ENCODE measurements at regions not wholly inside any gene's neighbourhood (a gene's known extent, or its start where the extent isn't known, plus 50 kb on each side); places are given as distances from the start of the nearest gene placed in this dataset.

DNA sequence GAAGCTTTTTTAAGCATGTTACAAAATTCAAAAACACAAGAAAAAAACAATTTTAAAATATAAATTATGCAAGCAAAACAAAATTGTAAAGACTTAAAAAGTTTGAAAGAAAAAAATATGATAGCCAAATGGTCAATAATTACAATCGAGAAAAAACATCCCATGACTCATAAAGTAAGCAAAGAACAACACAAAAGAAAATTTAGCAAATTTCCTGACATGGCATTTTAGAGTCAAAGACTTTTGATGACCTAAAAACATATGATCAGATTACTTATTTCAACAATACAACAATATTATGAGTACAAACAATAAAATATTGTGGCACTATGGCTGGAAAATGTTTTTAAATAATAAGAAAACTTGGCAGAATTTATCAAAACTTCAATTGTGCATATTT is 312.1 kb upstream of the MEOX2 start:
- DNase-seq, result no peak
- Mint-ChIP-seq H3K4me3 (no peak overlapping the region), H3K27ac (no peak overlapping the region), H3K4me1 (no peaks in the 10 kb centered on the region), H3K27me3 (no peaks in the 10 kb centered on the region), H3K9me3 (no peaks in the 10 kb centered on the region)
- no peak for ATAC-seq

DNA sequence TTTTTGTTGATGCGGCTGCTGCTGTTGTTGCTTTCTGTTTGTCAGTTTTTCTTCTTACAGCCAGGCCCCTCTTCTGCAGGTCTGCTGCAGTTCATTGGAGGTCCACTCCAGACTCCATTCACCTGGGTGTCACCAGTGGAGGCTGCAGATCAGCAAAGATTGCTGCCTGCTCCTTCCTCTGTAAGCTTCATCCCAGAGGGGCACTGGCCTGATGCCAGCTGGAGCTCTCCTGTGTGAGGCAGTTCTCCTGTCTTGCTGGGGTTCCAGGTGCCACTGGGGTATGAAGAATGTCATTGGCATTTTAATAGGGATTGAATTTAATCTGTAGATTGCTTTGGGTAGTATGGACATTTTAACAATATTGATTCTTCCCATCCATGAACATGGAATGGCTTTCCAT is 308.5 kb upstream of the MEOX2 start:
- no peak overlapping the region for H3K27ac Mint-ChIP-seq
- H3K9me3 Mint-ChIP-seq, result peaks cover 0 to 2% of the 10 kb centered on the region in 2 donors
- DNase-seq, result no peak
- no peak overlapping the region for H3K4me3 Mint-ChIP-seq
- H3K27me3 Mint-ChIP-seq, result no peaks in the 10 kb centered on the region
- ATAC-seq, result no peak
- no peaks in the 10 kb centered on the region for H3K4me1 Mint-ChIP-seq

DNA sequence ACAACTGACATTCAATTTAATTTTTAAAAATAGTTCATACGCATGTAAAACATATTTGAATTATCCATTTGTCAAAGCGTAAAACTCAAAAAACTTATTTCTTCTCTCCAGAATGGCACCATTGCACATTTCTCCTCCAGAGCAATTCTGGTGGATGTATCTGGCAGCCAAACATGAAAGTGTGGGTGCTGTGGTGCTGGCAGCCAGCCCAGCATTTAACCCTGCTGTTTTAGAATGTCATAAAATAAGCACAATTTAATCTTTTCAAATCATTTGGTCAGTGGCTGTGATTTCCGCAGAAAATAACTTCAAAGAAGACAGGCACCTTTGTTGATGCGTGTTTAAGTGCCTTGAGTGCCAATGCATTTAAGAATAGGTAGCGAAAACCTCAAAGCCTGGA is 302.7 kb upstream of the MEOX2 start:
- no peak overlapping the region for H3K4me3 Mint-ChIP-seq
- DNase-seq (no peak), ATAC-seq (no peak)
- H3K4me1 Mint-ChIP-seq, result no peaks in the 10 kb centered on the region
- no peaks in the 10 kb centered on the region for H3K27me3 Mint-ChIP-seq
- no peak overlapping the region for H3K27ac Mint-ChIP-seq
- H3K9me3 Mint-ChIP-seq, result peaks cover 8 to 15% of the 10 kb centered on the region in 2 donors

DNA sequence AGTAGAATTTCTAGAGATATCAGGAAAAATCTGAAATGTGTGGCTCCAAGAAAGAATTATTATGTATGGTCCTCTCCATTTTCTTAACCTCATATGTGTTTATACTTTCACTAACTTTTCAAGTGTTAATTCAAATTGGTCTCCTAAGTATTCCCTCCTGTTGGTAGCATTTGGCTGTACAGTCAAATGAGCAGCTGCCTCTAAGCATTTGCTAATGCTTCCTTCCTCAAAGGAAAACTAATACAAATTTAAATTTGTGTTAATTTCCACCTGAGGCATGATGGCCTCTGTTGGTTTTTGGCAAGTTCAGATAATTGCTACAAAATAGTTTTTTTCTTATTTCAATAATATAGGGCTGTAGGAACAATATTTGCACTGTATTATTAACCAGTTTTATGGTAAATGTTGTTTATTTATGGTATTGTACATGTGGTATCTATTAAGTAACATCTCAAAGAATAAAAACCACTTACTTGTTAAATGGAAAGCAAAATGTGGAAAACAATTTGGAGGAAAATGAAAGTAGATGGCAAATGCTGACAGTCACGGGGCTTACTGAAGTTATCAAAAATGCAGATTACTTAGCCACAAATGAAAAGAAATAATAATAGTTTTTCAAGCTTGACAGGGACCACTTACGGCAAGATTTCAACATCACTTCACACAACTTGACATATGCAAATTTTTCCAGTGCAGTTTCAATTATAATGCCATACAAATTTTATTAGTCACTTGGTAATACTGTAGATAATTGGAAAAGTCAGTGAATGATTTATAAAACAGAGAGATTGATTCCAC is 299.3 kb upstream of the MEOX2 start:
- DNase-seq (no peak), ATAC-seq (no peak)
- Mint-ChIP-seq H3K4me3 (no peak overlapping the region), H3K27ac (no peak overlapping the region), H3K27me3 (no peaks in the 10 kb centered on the region), H3K4me1 (no peaks in the 10 kb centered on the region), H3K9me3 (peaks cover 8 to 15% of the 10 kb centered on the region in 2 donors)

DNA sequence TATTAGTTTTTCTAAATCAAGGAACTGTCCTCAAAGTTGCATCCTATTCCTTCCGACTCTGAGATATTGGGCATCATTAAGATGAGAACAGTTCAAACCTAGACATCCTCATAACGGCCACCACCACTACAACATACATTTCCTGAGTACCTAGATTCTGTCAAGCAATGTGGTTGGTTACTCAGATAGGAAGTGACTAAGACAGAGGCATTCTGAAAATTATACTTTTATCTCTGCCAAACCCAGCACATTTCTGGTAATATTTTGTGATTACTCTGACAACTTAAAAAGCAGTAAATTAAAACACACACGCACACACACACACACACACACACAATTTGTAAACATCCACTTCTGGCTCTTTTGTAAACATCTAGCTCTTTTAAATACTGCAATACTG is 291.2 kb upstream of the MEOX2 start:
- no peak for ATAC-seq
- no peak overlapping the region for H3K27ac Mint-ChIP-seq
- H3K9me3 Mint-ChIP-seq, result peaks cover 0 to 3% of the 10 kb centered on the region in 2 donors
- H3K4me1 Mint-ChIP-seq, result no peaks in the 10 kb centered on the region
- no peak overlapping the region for H3K4me3 Mint-ChIP-seq
- H3K27me3 Mint-ChIP-seq, result peaks cover 8% of the 10 kb centered on the region
- no peak for DNase-seq

DNA sequence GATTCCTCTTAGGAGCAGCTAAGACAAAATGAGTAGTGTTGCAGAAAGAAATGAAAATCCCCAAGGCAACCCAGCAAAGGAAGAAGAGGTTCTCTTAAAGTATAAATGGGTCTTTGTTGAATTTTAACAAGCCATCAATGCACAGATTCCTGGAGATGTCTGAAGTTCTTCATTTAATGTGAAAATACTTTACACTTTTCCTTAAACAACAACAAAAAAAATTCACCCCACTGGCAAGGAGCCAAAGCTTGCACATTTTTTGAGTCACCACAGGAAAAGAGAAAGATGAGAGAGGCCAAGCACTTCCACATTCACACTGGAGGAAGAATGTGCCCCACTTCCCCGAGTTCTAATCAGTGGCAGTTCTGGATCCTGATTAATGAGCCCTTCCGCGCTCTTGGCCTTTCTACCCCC is 286.4 kb upstream of the MEOX2 start:
- peaks cover 4% of the 10 kb centered on the region for H3K27me3 Mint-ChIP-seq
- DNase-seq (no peak), ATAC-seq (no peak)
- no peak overlapping the region for H3K4me3 Mint-ChIP-seq
- no peak overlapping the region for H3K27ac Mint-ChIP-seq
- no peaks in the 10 kb centered on the region for H3K4me1 Mint-ChIP-seq
- H3K9me3 Mint-ChIP-seq, result peaks cover 0 to 3% of the 10 kb centered on the region in 2 donors

DNA sequence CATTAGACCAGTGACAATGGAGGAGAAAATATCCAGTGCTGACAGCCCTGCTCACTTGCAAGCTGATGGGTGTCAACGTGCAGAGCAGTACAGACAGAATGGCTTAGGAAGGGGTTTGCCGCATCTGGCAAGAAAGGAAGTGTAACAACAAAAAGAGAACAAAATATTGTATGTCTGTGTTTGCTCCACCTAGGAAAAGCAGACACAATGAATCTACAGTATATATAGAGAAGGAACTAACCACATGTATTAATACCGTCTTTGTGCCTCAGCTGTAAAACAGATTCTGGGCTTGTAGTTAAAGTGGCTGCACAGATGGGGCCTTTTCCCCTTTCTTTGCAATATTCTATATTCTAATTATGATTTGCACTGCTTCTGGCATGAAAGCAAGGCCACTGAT is 281.1 kb upstream of the MEOX2 start:
- H3K27ac Mint-ChIP-seq, result no peak overlapping the region
- H3K4me3 Mint-ChIP-seq, result no peak overlapping the region
- DNase-seq (no peak), ATAC-seq (no peak)
- no peaks in the 10 kb centered on the region for H3K9me3 Mint-ChIP-seq
- H3K4me1 Mint-ChIP-seq, result no peaks in the 10 kb centered on the region
- no peaks in the 10 kb centered on the region for H3K27me3 Mint-ChIP-seq

DNA sequence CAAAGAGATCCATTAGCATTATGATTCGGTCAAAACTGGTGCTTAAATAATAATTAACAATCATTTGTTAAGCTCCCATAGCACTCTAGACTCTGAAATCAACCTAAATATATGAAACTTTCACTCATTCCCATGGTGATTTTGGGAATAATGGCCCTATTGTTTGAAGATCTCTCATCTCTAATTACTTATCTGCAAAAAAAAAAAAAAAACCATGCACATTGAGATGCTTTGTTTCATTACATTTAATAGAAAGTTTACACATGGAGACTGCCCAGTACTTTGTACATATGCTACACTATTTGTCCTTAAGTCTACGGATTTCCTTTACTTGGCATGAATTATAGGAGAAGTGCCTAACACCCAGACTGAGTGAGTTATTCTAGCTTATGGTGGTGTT is 280.6 kb upstream of the MEOX2 start:
- Mint-ChIP-seq H3K27me3 (no peaks in the 10 kb centered on the region), H3K9me3 (no peaks in the 10 kb centered on the region), H3K27ac (no peak overlapping the region), H3K4me1 (no peaks in the 10 kb centered on the region), H3K4me3 (no peak overlapping the region)
- no peak for DNase-seq
- ATAC-seq, result no peak

DNA sequence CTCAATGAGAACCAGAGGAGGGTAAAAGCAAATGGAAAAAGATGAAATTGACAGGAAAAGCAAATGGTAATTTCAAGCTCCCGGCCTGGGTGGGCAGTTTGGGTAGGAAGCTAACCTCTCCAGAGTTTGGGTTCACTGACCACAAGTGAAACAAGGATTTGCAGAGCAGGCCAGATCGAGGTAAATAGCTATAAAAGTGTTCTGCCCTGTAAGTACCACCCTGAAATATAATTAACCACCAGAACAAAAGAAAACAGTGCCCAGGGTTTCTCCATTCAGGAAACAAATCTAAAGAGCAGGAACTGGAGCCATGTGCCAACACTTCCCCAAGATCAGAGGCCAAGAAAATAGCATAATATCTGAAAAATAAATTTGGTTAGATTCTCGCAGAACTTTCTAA is 276.7 kb upstream of the MEOX2 start:
- Mint-ChIP-seq H3K4me1 (no peaks in the 10 kb centered on the region), H3K9me3 (no peaks in the 10 kb centered on the region), H3K4me3 (no peak overlapping the region), H3K27ac (no peak overlapping the region), H3K27me3 (no peaks in the 10 kb centered on the region)
- no peak for ATAC-seq
- no peak for DNase-seq

DNA sequence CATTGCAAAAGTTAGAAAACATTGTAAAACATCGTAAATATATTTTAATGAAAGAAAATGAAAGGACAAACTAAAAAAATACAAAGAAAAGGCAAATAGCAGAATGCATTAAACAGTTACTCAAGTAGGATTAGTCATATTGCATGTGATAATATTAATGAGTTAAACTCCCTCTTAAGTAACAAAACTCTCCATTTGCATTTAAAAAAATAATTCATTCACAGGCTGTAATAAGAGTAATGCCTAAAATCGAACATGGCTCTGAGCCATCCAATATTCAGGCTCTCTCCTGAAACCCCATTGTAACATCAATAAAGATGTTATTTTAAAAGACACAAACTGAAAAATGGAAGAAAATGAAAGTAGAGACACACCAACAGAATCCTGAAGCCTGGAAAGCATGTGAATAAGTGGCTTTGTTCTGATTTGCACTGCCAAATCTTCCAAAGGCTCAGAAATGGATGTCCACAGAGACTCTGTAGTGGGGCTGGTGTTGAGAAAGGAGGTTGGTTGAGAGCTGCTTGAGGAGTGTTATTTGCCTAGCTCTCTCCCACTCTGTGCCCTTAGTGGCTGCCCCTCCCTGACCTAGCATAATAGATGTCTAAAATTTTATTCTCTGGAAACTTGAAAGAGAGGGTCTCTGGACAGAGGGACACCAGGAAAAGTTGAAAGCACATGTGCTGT is 268.3 kb upstream of the MEOX2 start:
- DNase-seq (no peak), ATAC-seq (no peak)
- no peak overlapping the region for H3K4me3 Mint-ChIP-seq
- no peaks in the 10 kb centered on the region for H3K4me1 Mint-ChIP-seq
- no peak overlapping the region for H3K27ac Mint-ChIP-seq
- H3K27me3 Mint-ChIP-seq, result no peaks in the 10 kb centered on the region
- peaks cover 7 to 19% of the 10 kb centered on the region in 2 donors for H3K9me3 Mint-ChIP-seq

DNA sequence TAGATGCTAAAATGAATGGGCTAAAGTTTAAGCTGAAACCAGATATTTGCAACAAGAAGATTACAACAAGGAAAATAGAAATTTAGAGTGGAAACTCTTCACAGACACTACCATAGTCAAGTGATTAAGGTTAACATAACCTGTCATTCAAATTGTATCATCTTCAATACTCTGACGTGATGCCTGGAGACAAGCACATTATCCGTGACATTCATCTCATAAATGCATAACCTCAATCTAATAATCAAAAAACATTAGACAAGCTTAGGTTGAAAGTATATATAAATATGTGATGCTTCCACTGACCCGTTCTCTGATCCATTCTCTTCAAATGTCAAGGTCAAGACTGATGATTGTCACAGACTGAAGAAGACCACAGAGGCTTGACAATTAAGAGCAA is 263.8 kb upstream of the MEOX2 start:
- ATAC-seq (no peak), DNase-seq (no peak)
- no peak overlapping the region for H3K27ac Mint-ChIP-seq
- H3K4me1 Mint-ChIP-seq, result no peaks in the 10 kb centered on the region
- no peaks in the 10 kb centered on the region for H3K27me3 Mint-ChIP-seq
- peaks cover 7% of the 10 kb centered on the region in 2 donors for H3K9me3 Mint-ChIP-seq
- H3K4me3 Mint-ChIP-seq, result no peak overlapping the region

DNA sequence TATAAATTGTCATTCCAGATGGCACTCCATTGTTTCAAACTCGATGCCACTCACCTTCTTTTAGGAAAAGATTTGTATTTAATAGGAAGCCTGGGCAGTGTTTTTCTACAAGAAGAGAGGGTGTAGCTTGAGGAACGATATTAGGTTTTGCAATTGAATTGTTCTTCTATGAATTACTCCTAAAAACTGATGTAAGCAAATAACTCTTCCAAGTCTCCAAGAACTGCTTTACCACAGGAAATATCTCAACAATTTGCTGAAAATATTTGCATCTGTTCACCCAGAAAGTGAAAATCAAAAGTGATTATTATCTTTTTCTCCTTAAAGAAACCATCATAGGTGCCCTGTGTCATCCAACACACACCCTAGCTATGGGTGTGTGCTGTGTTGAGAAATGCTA is 261.3 kb upstream of the MEOX2 start:
- DNase-seq (no peak), ATAC-seq (no peak)
- H3K27ac Mint-ChIP-seq, result no peak overlapping the region
- H3K27me3 Mint-ChIP-seq, result no peaks in the 10 kb centered on the region
- peaks cover 0 to 7% of the 10 kb centered on the region in 2 donors for H3K9me3 Mint-ChIP-seq
- no peaks in the 10 kb centered on the region for H3K4me1 Mint-ChIP-seq
- H3K4me3 Mint-ChIP-seq, result no peak overlapping the region

DNA sequence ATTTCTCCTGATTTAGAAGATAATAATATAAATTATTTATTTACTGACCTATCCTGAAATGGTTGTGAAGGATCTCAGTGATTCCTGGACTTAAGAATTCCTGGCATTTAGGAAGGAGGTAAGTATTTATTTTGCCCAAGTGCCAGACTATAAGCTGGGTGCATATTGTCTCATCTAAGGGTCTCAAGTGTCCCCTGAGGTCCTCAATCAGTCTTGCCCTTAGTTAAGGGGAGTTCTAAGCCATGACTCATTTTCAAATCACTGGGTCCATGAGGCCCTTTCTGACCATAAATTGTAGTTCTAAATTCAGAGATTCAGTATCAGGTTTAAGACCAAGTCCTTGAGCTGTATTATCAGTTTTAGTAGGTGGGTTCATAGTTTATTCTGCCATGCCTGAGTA is 251.6 kb upstream of the MEOX2 start:
- no peaks in the 10 kb centered on the region for H3K9me3 Mint-ChIP-seq
- no peaks in the 10 kb centered on the region for H3K27me3 Mint-ChIP-seq
- ATAC-seq (no peak), DNase-seq (no peak)
- H3K4me1 Mint-ChIP-seq, result no peaks in the 10 kb centered on the region
- H3K27ac Mint-ChIP-seq, result no peak overlapping the region
- H3K4me3 Mint-ChIP-seq, result no peak overlapping the region

DNA sequence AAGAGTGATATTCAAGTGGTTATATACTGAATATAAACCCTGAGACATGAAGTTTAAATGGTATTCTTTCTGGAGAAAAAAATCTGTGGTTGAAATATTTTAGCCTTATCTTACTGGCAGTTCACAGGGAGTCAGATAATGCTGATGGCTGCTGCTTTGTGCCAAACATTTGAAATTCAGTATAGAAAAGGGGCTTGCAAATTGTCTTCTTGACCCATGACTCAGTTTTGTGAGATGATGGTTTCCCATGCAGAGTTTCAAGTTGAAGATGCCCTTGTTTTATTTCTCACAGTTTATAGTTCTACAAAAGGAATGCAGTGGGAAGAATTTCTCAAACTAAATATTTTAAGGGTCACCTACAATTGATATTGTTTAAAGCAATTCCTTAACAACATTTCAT is 251.1 kb upstream of the MEOX2 start:
- Mint-ChIP-seq H3K9me3 (no peaks in the 10 kb centered on the region), H3K4me3 (no peak overlapping the region), H3K27ac (no peak overlapping the region), H3K27me3 (no peaks in the 10 kb centered on the region), H3K4me1 (no peaks in the 10 kb centered on the region)
- DNase-seq (no peak), ATAC-seq (no peak)

DNA sequence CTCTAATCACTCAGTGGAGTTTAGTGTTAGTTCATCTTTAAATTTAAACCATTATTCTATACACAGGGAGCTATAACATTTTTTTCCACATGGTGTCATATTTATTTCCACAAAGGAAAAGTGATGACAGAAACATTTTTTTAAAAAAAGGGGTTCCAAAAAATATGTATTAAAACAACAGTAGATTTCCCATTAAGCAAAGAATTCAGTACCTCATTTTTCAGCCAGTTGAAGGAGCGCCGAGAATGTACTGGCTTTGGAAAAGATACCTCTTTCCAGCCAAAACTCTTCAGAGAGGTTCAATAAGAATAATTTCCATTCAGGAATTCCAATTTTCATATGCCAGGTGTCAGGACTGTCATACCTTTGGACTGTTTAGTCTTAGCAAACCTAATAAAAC is 250.5 kb upstream of the MEOX2 start:
- no peak overlapping the region for H3K4me3 Mint-ChIP-seq
- DNase-seq, result no peak
- ATAC-seq, result no peak
- no peaks in the 10 kb centered on the region for H3K27me3 Mint-ChIP-seq
- no peaks in the 10 kb centered on the region for H3K4me1 Mint-ChIP-seq
- H3K27ac Mint-ChIP-seq, result no peak overlapping the region
- H3K9me3 Mint-ChIP-seq, result no peaks in the 10 kb centered on the region

DNA sequence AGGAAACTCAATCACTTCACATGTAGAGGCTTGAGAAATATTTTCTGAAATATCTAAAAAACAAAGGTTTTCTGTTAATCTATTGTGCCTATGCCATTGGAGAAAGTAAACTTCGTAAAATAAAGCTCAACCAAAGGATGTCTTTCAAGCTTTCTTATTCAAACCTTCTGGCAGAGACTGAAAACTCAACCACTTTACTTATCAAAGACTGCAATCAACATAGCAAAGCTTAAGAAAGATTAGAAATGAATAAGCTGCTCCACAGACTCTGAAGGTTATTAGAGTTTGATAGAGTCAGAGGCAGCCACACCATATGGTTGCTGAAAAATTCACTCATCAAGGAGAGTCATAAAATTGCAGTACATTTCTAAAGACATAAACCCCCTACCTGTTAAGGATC is 245.8 kb upstream of the MEOX2 start:
- DNase-seq (no peak), ATAC-seq (no peak)
- Mint-ChIP-seq H3K4me3 (no peak overlapping the region), H3K27me3 (no peaks in the 10 kb centered on the region), H3K27ac (no peak overlapping the region), H3K9me3 (peaks cover 0 to 5% of the 10 kb centered on the region in 2 donors), H3K4me1 (no peaks in the 10 kb centered on the region)

DNA sequence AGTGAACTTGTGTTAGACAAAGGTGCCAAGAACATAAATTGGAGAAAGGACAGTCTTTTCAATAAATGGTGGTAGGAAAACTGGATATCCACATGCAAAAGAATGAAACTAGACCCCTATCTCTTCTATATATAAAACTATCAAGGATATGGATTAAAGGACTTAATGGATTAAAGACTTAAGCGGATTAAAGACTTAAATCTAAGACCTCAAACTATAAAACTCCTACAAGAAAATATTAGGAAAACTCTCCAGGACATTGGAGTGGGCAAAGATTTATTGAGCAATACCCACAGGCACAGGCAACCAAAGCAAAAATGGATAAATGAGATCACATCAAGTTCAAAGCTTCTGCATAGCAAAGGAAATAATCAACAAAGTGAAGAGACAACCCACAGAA is 242.9 kb upstream of the MEOX2 start:
- DNase-seq, result no peak

More for the DNA sequence above, 242.9 kb upstream of the MEOX2 start:
- Mint-ChIP-seq H3K4me1 (no peaks in the 10 kb centered on the region), H3K27me3 (no peaks in the 10 kb centered on the region), H3K9me3 (peaks cover 7 to 10% of the 10 kb centered on the region in 2 donors), H3K27ac (no peak overlapping the region), H3K4me3 (no peak overlapping the region)
- ATAC-seq, result no peak

Data from stimulated activated naive CD8-positive, alpha-beta T cell treated with anti-CD3 and anti-CD28 coated beads, Interleukin-15, amount 100 ng/mL, for 72 hours (primary cell).